ENCODE measurements at regions not wholly inside any gene's neighbourhood (a gene's known extent, or its start where the extent isn't known, plus 50 kb on each side); places are given as distances from the start of the nearest gene placed in this dataset.

DNA sequence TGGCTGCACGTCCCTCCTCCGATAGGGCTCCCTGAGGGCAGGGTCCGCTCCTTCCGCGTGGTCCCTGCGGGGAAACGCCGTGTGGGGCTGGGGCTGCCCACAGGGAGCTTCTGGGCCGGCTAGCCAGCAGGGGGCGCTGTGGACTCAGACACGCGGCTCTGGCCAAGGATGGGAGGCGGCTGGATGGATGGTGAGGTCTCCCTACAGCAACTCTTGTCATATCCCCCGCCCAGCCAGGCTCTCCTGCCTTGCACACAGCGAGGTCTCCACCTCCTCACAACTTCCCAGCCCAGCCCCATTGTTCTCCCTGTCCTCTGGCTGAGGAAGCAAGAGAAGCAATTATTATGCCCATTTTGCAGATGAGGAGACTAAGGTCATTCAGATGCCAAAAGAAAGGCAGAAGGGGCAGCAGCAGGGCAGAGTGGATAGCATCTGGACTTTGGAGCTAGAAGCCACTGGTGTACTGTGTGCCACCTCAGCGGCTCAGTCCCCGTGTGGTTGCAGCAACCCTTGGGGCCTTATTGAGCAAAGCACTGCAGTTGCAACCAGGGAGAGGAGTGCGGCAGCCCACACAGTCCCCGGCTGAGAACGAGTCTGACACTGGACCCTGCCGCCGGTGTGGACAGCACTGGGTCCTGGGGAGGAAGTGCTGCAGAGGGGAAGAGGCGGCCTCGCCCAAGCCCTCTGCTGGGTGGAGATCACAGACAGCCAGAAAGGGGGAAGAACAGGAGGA, 99.0 kb downstream of the ZFP36L2 start:
- no peak for DNase-seq

- no peak for DNase-seq
These were observed 99.6 kb downstream of the ZFP36L2 start for GRCh38 chr2:43126817-43127207.

DNA sequence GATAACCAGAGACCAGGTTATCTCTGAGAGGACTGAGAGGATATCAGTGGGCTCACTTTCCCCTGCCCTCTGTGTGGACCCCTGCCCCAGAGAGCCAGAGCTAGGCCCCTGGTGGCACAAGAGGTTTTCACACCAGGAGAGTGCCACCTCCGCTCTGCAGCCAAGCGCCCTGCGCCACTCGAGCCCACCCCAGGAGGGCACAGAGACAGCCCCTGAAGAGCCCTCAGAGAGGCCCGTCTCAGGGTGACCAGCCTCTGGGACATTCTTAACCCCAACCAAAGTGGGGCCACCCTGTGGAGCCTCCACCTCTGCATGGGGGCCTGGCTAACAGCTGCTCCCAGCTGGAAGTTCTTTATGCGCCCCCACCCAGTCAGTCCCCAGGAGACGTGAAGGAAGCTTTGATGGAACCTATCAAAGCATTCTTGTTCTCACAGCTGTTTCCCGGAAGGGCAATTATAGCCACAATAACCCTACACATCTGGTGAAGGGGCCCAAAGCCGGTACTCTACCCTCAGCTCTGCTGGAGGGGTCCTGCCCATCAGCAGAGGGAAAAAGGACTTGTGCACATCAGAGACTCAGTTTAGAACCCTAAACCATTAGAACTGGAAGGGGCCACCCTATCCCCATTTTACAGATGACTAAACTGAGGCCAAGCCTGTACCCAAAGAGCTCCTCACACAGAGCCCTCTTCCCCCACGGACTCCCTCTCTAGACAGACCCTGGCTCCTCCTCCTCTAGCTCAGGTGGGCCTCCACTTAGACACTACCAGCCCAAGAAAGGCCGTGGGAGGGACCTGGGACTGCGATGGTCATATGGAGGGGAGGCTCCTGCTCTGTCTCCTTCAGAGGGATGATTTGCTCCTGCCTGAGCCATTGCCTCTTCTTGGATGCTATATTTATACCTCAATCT, 101.1 kb downstream of the ZFP36L2 start:
- no peak for DNase-seq

DNA sequence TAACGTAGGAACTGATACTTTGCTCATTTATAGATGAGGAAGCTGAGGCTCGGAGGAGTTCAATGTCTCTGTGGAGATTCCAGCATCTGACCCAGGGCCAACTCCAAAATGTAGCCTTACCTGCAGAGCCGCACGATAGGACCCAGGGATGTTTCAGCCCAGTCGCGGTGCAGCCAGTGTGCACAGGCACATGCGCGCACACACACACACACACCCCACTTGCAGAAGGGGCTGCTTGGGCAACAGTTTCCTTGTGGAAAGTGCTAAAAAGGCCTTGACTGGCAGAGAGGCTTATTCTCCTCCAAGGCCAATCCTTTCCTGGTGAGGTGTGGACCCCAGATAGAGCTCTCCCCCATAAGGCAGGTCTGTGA, 101.7 kb downstream of the ZFP36L2 start:
- no peak for DNase-seq

- DNase-seq, result no peak
These were observed 102.3 kb downstream of the ZFP36L2 start for GRCh38 chr2:43123981-43124686.

DNA sequence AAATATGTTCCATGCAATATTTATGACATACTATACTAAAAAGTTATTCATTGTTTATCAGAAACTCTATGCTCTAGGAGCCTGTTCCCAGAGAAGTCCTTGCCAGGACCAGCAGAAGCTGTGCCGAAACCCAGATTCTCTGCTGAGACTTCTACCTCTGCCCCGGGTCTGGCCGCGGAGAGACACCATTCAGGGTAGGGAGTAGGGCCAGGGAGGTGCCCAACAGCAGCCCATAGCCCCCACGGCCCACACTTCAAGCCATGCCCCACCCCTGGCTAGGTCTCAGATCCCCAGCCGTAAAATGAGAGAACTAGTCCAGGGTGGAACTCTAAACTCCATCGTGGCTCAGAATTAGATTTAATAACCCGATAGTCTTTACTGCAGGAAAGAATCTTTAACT, 102.9 kb downstream of the ZFP36L2 start:
- DNase-seq, result no peak

GRCh38 chr2:43123028-43123427, 103.4 kb downstream of the ZFP36L2 start:
- no peak for DNase-seq

- DNase-seq, result no peak
These were observed 104.7 kb downstream of the ZFP36L2 start for GRCh38 chr2:43121580-43122314.

DNA sequence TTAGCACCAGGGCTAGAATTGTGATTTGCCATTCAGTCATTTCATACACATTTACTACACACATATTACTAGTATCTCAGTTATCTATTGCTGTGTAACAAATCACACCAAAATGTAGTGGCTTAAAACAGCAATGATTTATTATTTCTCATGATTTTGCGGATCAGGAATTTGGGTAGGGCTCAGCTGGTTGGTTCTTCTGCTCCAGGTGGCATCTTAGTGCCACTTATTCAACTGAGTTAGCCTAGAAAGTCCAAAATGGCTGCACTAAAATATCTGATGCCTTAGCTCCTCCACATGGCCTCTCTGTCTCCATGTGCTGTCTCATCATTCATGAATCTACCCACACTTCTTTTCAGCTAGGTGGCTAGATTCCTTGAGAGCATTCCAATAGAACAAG, 107.1 kb downstream of the ZFP36L2 start:
- no peak for DNase-seq

DNA sequence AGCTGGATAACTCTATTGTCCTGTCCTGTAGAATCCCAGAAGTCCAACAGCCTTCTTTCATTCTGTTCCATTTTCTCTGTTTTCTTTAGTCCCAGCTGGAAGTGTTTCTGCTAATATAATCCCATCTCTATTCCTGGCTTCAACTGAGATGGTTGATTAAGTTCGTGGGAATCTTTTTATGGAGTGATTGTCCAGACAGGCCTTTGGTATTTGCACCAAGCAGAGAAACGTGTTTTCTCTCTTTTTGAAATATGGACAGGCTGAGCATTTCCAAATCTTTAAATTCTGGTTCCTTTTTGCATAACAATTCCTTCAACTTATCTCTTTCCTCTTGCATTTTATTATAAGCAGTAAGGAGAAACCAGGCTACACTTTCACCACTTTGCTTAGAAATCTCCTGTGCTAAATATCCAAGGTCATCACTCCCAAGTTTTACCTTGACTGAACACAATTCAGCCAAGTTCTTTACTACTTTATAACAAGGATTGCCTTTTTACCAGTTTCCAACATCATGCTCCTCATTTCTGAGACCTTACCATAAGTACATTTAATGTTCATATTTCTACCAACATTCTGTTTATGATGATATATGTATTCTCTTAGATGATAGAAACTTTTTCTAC, 108.8 kb downstream of the ZFP36L2 start:
- DNase-seq, result no peak

- no peak for DNase-seq
These were observed 109.4 kb downstream of the ZFP36L2 start for GRCh38 chr2:43116988-43117387.

GRCh38 chr2:43115881-43116280, 110.5 kb downstream of the ZFP36L2 start:
- no peak for DNase-seq

GRCh38 chr2:43114210-43114609, 112.2 kb downstream of the ZFP36L2 start:
- no peak for DNase-seq

DNA sequence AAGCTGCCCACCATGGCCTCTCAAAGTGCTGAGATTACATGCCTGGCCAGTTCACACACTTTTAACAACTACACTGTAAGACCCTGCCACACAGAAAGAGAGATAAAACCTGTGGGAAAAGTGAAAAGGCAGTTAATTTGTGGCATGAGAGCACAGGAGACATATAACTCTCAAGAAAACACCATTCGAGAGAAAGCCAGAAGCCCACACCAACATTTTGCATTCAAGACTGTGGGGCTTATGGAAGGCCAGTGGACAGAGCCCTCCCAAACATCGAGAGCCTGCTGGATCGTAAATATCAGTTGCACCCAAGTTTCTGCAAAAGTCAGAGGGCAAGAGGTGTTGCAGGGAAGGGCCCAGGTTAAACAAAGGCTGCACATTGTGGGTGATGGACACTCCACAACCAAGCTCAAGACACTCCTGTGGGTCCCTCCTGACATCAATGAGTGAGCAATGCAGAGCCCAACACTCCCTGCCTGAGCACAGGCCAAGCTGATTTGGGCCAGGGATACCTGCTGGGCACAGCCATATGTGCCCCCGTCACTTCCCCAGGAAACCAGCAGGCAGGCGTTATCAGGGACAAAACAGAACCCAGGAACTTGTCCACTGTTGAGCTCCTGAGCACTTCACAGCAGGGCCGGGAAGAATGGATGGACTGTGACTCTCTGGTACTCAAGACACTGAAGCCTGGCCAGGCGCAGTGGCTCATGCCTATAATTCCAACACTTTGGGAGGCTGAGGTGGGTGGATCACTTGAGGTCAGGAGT, 114.4 kb downstream of the ZFP36L2 start:
- no peak for DNase-seq

GRCh38 chr2:43110442-43110871, 115.9 kb downstream of the ZFP36L2 start:
- no peak for DNase-seq

- DNase-seq, result no peak
These were observed 117.1 kb downstream of the ZFP36L2 start for GRCh38 chr2:43109261-43109743.

GRCh38 chr2:43107679-43108078, 118.7 kb downstream of the ZFP36L2 start:
- DNase-seq, result no peak

GRCh38 chr2:43106559-43107527, 119.6 kb downstream of the ZFP36L2 start:
- DNase-seq, result no peak

GRCh38 chr2:43105586-43106558, 120.5 kb downstream of the ZFP36L2 start:
- DNase-seq, result no peak

All from NCI-H2107 (cell line).